ENCODE measurements at regions not wholly inside any gene's neighbourhood (a gene's known extent, or its start where the extent isn't known, plus 50 kb on each side); places are given as distances from the start of the nearest gene placed in this dataset.

DNA sequence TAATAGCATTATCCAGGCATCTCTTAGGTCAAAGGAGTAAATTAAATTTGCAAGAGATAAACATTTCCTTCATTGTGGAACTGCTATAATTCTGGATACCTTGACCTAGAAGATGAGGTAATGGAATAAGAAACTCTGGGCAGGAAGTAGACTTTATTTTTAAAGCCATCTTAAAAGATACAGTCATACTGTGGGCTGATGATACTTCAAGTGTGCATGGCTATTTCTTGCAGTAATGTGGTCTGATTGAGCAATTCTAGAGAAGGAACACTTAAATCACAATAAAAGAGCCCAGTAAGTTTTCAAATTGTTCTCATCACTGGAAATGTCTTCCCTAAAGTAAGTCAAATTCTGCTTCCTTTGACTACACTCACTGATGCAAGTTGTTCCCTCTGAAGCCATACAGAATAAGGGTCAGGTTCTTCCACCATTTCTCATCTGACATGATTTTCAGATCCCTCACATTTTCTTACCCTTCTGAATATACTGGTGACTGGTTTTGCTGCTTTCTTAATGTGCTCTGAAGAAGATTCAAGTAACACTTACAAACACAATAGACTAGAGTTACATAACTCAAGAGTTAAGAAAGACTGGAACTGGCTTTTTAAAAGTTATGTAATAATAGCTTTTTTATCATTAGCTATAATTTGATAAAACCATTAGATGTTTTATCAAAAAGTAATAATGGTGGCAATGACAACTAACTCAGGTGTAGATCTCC is 62.6 kb upstream of the TMEM244 start:
- TF ChIP-seq CTCF (IDR thresholded peaks at IDR 0.05; ENCODE audit: insufficient read depth, low read length) (no peak), SPI1 (IDR thresholded peaks at IDR 0.05; ENCODE audit: borderline replicate concordance, low read depth) (no peak), GABPA (IDR thresholded peaks at IDR 0.05; ENCODE audit: low read depth) (no peak), REST (IDR thresholded peaks at IDR 0.05; ENCODE audit: insufficient replicate concordance, low read depth) (no peak), POLR2AphosphoS5 (IDR thresholded peaks at IDR 0.05; ENCODE audit: low read depth) (no peak)
- Histone ChIP-seq H3K27ac (replicated peaks) (peak overlapping the region; percentile 10; the same call in 1 of the 2 replicates), H3K27me3 (ENCODE audit: insufficient read depth, poor library complexity, severe bottlenecking) (no peaks in the 10 kb centered on the region), H3K4me3 (replicated peaks; ENCODE audit: insufficient read depth, low read length) (no peak overlapping the region)
- peak in 1 of 2 experiments; percentile 73 for DNase-seq (ENCODE audit: low read depth in 1 of 2, low spot score in 1 of 2)

DNA sequence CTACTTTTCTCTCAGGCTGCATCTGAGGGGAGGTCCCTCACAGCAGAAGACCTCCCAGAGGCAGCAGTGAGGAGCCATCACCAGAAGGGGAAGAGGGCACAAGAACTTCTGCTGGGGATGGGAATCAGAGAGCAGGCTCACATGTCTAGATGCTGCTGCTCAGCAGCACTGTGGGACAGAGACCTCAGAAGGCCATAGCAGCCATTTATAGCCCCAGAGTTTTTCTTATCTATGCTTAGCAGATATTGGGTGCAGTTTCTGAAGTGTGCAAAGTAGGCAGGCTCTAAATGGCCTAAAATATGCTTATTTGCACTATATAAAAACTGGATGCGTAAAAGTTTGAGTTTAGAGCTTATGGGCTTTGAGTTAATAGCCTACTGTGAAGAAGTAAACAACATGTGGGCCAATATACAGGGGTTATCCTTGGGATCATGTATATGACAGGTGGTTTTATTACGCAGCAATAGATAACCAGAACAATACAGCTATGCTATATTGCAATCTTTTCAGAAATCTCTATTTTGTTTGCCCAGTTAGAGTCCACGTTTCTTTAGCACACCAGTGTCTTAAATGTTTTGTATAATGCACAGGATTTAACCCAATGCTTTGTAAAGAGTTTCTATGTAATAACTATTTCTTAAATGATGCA is 60.2 kb upstream of the TMEM244 start:
- no peak overlapping the region for H3K4me3 ChIP-seq (replicated peaks; ENCODE audit: insufficient read depth, low read length)
- H3K27me3 ChIP-seq (ENCODE audit: insufficient read depth, poor library complexity, severe bottlenecking) = no peaks in the 10 kb centered on the region
- no peak for DNase-seq (ENCODE audit: low read depth in 1 of 2, low spot score in 1 of 2)
- no peak overlapping the region for H3K27ac ChIP-seq (replicated peaks)
- TF ChIP-seq POLR2AphosphoS5 (IDR thresholded peaks at IDR 0.05; ENCODE audit: low read depth) = no peak
- TF ChIP-seq REST (IDR thresholded peaks at IDR 0.05; ENCODE audit: insufficient replicate concordance, low read depth) = no peak
- TF ChIP-seq CTCF (IDR thresholded peaks at IDR 0.05; ENCODE audit: insufficient read depth, low read length) = no peak
- TF ChIP-seq SPI1 (IDR thresholded peaks at IDR 0.05; ENCODE audit: borderline replicate concordance, low read depth) = no peak
- no peak for TF ChIP-seq GABPA (IDR thresholded peaks at IDR 0.05; ENCODE audit: low read depth)

DNA sequence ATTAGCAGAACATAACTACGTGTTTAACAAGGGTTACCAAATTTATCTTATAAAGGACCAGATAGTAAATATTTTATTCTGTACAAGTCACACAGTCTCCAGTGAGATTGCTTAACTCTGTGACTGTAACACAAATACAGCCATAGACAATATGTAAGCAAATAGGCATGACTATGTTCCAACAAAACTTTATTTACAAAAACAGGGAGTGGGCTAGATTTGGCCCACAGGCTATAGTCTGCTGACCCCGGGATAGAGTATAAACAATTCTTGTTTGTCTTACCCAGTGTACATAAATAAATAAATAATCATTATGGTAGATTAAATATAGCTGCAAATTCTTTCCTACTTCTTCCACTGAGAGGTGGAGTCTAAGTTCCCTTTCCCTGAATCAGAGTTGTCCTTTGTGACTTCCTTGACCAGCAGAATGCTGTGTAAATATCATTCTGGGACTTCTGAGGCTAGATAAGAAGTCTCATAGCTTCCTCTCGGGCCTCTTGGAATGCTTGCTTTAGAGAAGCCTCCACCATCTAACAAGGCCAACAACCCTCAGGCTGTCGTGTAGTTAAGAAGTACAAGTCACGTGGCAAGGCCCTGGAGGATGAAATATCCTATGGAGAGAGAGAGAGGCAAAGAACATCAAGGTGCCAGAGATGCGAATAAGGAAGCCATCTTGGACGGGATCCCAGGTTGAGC is 59.1 kb upstream of the TMEM244 start:
- TF ChIP-seq REST (IDR thresholded peaks at IDR 0.05; ENCODE audit: insufficient replicate concordance, low read depth) (no peak), CTCF (IDR thresholded peaks at IDR 0.05; ENCODE audit: insufficient read depth, low read length) (no peak), GABPA (IDR thresholded peaks at IDR 0.05; ENCODE audit: low read depth) (no peak), POLR2AphosphoS5 (IDR thresholded peaks at IDR 0.05; ENCODE audit: low read depth) (no peak), SPI1 (IDR thresholded peaks at IDR 0.05; ENCODE audit: borderline replicate concordance, low read depth) (no peak)
- no peak for DNase-seq (ENCODE audit: low read depth in 1 of 2, low spot score in 1 of 2)

More for the DNA sequence above, 59.1 kb upstream of the TMEM244 start:
- Histone ChIP-seq H3K27me3 (ENCODE audit: insufficient read depth, poor library complexity, severe bottlenecking) (no peaks in the 10 kb centered on the region), H3K27ac (replicated peaks) (no peak overlapping the region), H3K4me3 (replicated peaks; ENCODE audit: insufficient read depth, low read length) (no peak overlapping the region)

Measured in HL-60 (cell line).